H9 (cell line): ENCODE measurements at regions not wholly inside any gene's neighbourhood (a gene's known extent, or its start where the extent isn't known, plus 50 kb on each side); places are given as distances from the start of the nearest gene placed in this dataset.

Experiments
- DNase-seq: peaks from one replicate; pipeline ENCODE4 v3.0.0-alpha.2; 2017
- H2AFZ ChIP-seq: one replicate; pipeline ENCODE4 v1.6.1; 2013; ENCODE audit warnings: mild to moderate bottlenecking, low read length, control low read depth, moderate library complexity
- H2AK5ac ChIP-seq: 2 replicates; pipeline ENCODE4 v1.6.1; 2013; ENCODE audit warnings: low read length, control low read depth, mixed read lengths; ENCODE audit not compliant: insufficient read length
- H2BK120ac ChIP-seq: one replicate; pipeline ENCODE4 v1.6.1; 2013; ENCODE audit warnings: low read depth, mild to moderate bottlenecking, low read length, control low read depth, inconsistent platforms; ENCODE audit not compliant: poor library complexity, severe bottlenecking
- H2BK12ac ChIP-seq: 2 replicates; pipeline ENCODE4 v1.6.1; 2013; ENCODE audit warnings: low read length, control low read depth, mixed read lengths, low read depth; ENCODE audit not compliant: insufficient read length
- H2BK15ac ChIP-seq: 2 replicates; pipeline ENCODE4 v1.6.1; 2013; ENCODE audit warnings: low read depth, low read length, control low read depth
- H2BK20ac ChIP-seq: one replicate; pipeline ENCODE4 v1.6.1; 2013; ENCODE audit warnings: low read depth, mild to moderate bottlenecking, low read length, control low read depth, inconsistent platforms; ENCODE audit not compliant: poor library complexity, severe bottlenecking
- H2BK5ac ChIP-seq: 2 replicates; pipeline ENCODE4 v1.6.1; 2013; ENCODE audit warnings: low read length, control low read depth, mixed read lengths; ENCODE audit not compliant: insufficient read length
- H3K14ac ChIP-seq: 2 replicates; pipeline ENCODE4 v1.6.1; 2013; ENCODE audit warnings: low read length, control low read depth; ENCODE audit not compliant: insufficient read depth
- H3K18ac ChIP-seq: 2 replicates; pipeline ENCODE4 v1.6.1; 2013; ENCODE audit warnings: low read depth, mild to moderate bottlenecking, mixed read lengths, low read length, control low read depth; ENCODE audit not compliant: insufficient read length
- H3K23ac ChIP-seq: 2 replicates; pipeline ENCODE4 v1.6.1; 2013; ENCODE audit warnings: low read length, control low read depth, mixed read lengths, low read depth; ENCODE audit not compliant: insufficient read length
- H3K23me2 ChIP-seq: 2 replicates; pipeline ENCODE4 v1.6.1; 2013; ENCODE audit warnings: low read depth, mild to moderate bottlenecking, mixed read lengths, low read length, control low read depth; ENCODE audit not compliant: insufficient read length, poor library complexity, severe bottlenecking
- H3K27ac ChIP-seq: 2 replicates; pipeline ENCODE4 v1.5.1; 2013; ENCODE audit warnings: low read length, control low read depth, mixed read lengths, low read depth; ENCODE audit not compliant: insufficient read length
- H3K27me3 ChIP-seq: 2 replicates; pipeline ENCODE4 v1.6.1; 2013; ENCODE audit warnings: low read length, control low read depth, inconsistent platforms; ENCODE audit not compliant: insufficient read depth
- H3K4ac ChIP-seq: 2 replicates; pipeline ENCODE4 v1.6.1; 2013; ENCODE audit warnings: low read depth, mild to moderate bottlenecking, control low read depth, inconsistent platforms, low read length, moderate library complexity
- H3K4me1 ChIP-seq: 2 replicates; pipeline ENCODE4 v1.6.1; 2013; ENCODE audit warnings: low read length, control low read depth, inconsistent platforms; ENCODE audit not compliant: insufficient read depth
- H3K4me2 ChIP-seq: 2 replicates; pipeline ENCODE4 v1.6.1; 2013; ENCODE audit warnings: low read length, control low read depth, mixed read lengths; ENCODE audit not compliant: insufficient read length, insufficient read depth
- H3K56ac ChIP-seq: 2 replicates; pipeline ENCODE4 v1.6.1; 2013; ENCODE audit warnings: low read depth, mild to moderate bottlenecking, mixed read lengths, low read length, control low read depth; ENCODE audit not compliant: insufficient read length
- H3K79me1 ChIP-seq: 2 replicates; pipeline ENCODE4 v1.6.1; 2013; ENCODE audit warnings: low read depth, mild to moderate bottlenecking, moderate library complexity, low read length, control low read depth, inconsistent platforms; ENCODE audit not compliant: insufficient read depth, poor library complexity, severe bottlenecking
- H3K79me2 ChIP-seq: 2 replicates; pipeline ENCODE4 v1.6.1; 2013; ENCODE audit warnings: low read length, control low read depth, inconsistent platforms; ENCODE audit not compliant: insufficient read depth
- H3K9ac ChIP-seq: 2 replicates; pipeline ENCODE4 v1.6.1; 2013; ENCODE audit warnings: low read length, control low read depth, mixed read lengths; ENCODE audit not compliant: insufficient read length; ENCODE audit errors: extremely low read depth
- H3K9me3 ChIP-seq: one replicate; pipeline ENCODE4 v1.6.1; 2013; ENCODE audit warnings: low read depth, low read length, inconsistent platforms; ENCODE audit not compliant: control insufficient read depth
- H3T11ph ChIP-seq: one replicate; pipeline ENCODE4 v1.6.1; 2013; ENCODE audit warnings: mild to moderate bottlenecking, low read length, control low read depth, inconsistent platforms
- H4K20me1 ChIP-seq: one replicate; pipeline ENCODE4 v1.6.1; 2013; ENCODE audit not compliant: control insufficient read depth, insufficient read length, insufficient read depth
- H4K5ac ChIP-seq: 2 replicates; pipeline ENCODE4 v1.6.1; 2013; ENCODE audit warnings: low read depth, mild to moderate bottlenecking, mixed read lengths, low read length, control low read depth; ENCODE audit not compliant: insufficient read length
- H4K8ac ChIP-seq: replicated peaks from 2 replicates; pipeline ENCODE4 v1.6.1; 2013; ENCODE audit warnings: low read length, control low read depth, mixed read lengths, low read depth; ENCODE audit not compliant: insufficient read length
- H4K91ac ChIP-seq: 2 replicates; pipeline ENCODE4 v1.6.1; 2013; ENCODE audit warnings: low read depth, mild to moderate bottlenecking, moderate library complexity, mixed read lengths, low read length, control low read depth; ENCODE audit not compliant: insufficient read length
- H3K27ac Mint-ChIP-seq, 3 experiments: 2 replicates in 2 of 3; 3 replicates in 1 of 3; pipeline ENCODE4 v1.8.0; 2020 to 2021; ENCODE audit warnings: mixed read lengths in 3 of 3, mild to moderate bottlenecking in 1 of 3, moderate library complexity in 1 of 3
- H3K27me3 Mint-ChIP-seq: 2 replicates; pipeline ENCODE4 v1.8.0; 2021; ENCODE audit warnings: low read depth, mild to moderate bottlenecking, moderate library complexity, mixed read lengths
- H3K36me3 Mint-ChIP-seq, 3 experiments: 2 replicates in 2 of 3; 3 replicates in 1 of 3; pipeline ENCODE4 v1.8.0; 2020 to 2021; ENCODE audit warnings: low read depth in 3 of 3, mixed read lengths in 3 of 3; ENCODE audit not compliant: insufficient read depth in 1 of 3
- H3K4me1 Mint-ChIP-seq, 2 experiments: 2 replicates each; pipeline ENCODE4 v1.8.0; 2020; ENCODE audit warnings: mixed read lengths in 2 of 2
- H3K4me3 Mint-ChIP-seq, 2 experiments: 2 replicates in 1 of 2; 3 replicates in 1 of 2; pipeline ENCODE4 v1.8.0; 2020 to 2021; ENCODE audit warnings: mild to moderate bottlenecking in 2 of 2, mixed read lengths in 2 of 2, moderate library complexity in 1 of 2
- H3K9me3 Mint-ChIP-seq, 2 experiments: 2 replicates in 1 of 2; 3 replicates in 1 of 2; pipeline ENCODE4 v1.8.0; 2020; ENCODE audit warnings: mild to moderate bottlenecking in 2 of 2, mixed read lengths in 2 of 2, moderate library complexity in 1 of 2
- CTCF ChIP-seq: fragments of 200-600 bp; sonication (generic); conservative IDR thresholded peaks from 3 replicates; pipeline ENCODE4 v1.8.0; 2021; ENCODE audit warnings: antibody characterized with exemption, mild to moderate bottlenecking
- WGBS: extraction: QIAGEN DNeasy Blood & Tissue Kit; methylation state at CpG from one replicate; pipeline ENCODE4 v1.1.7; 2013; ENCODE audit warnings: missing lambda C conversion rate, low lambda C conversion rate, mixed read lengths; ENCODE audit not compliant: insufficient read length; ENCODE audit errors: extremely low coverage; 5-methylcytosine and 5-hydroxymethylcytosine counted together

GRCh38 chr17:52995881-52996280, 826.8 kb upstream of the KIF2B start:
- H3K9me3 ChIP-seq, result no peaks in the 10 kb centered on the region
- Mint-ChIP-seq H3K4me1 (peaks cover 7% of the 10 kb centered on the region in 2 experiments; a peak in 3 of 4 replicates), H3K27ac (no peak overlapping the region), H3K4me3 (no peak overlapping the region), H3K9me3 (peaks cover 0 to 7% of the 10 kb centered on the region in 2 experiments; a peak in 3 of 5 replicates), H3K36me3 (peaks cover 0 to 2% (median 0%) of the 10 kb centered on the region in 3 experiments; a peak in 3 of 7 replicates), H3K27me3 (no peaks in the 10 kb centered on the region)
- no peak for DNase-seq
- no peak overlapping the region for H3K56ac ChIP-seq
- no peak overlapping the region for H3K14ac ChIP-seq
- H4K20me1 ChIP-seq, result no peaks in the 10 kb centered on the region
- H2AK5ac ChIP-seq, result no peak overlapping the region
- TF ChIP-seq CTCF, result no peak
- no peaks in the 10 kb centered on the region for H3K27me3 ChIP-seq
- no peak overlapping the region for H3K18ac ChIP-seq
- no peak overlapping the region for H3K4me2 ChIP-seq
- no peaks in the 10 kb centered on the region for H3K79me1 ChIP-seq
- no peak overlapping the region for H2BK5ac ChIP-seq
- no CpG with 5 or more reads among the region's 3 CpGs for WGBS
- no peak overlapping the region for H3K23ac ChIP-seq
- H2BK120ac ChIP-seq, result no peak overlapping the region
- no peak overlapping the region for H3K27ac ChIP-seq
- no peak overlapping the region for H4K8ac ChIP-seq
- H4K91ac ChIP-seq, result no peak overlapping the region
- H3T11ph ChIP-seq, result no peak overlapping the region
- no peak overlapping the region for H3K9ac ChIP-seq
- no peak overlapping the region for H3K4ac ChIP-seq
- H2BK15ac ChIP-seq, result no peak overlapping the region
- no peaks in the 10 kb centered on the region for H3K79me2 ChIP-seq
- H2BK12ac ChIP-seq, result no peak overlapping the region
- H2AFZ ChIP-seq, result no peak overlapping the region
- no peak overlapping the region for H2BK20ac ChIP-seq
- H3K23me2 ChIP-seq, result no peaks in the 10 kb centered on the region
- no peak overlapping the region for H4K5ac ChIP-seq
- no peaks in the 10 kb centered on the region for H3K4me1 ChIP-seq
